SK-N-SH (cell line): ENCODE measurements at regions not wholly inside any gene's neighbourhood (a gene's known extent, or its start where the extent isn't known, plus 50 kb on each side); places are given as distances from the start of the nearest gene placed in this dataset.

Experiments
- CTCF ChIA-PET: fragments of 300-600, 350-600 bp; formaldehyde crosslinking; extraction: SDS; loops from one replicate; lab custom pipeline; 2021; lab: Yijun Ruan, JAX
- POLR2A ChIA-PET: fragments of 350-600 bp; sonication (Branson Sonifier 250); formaldehyde crosslinking; extraction: SDS; loops from one replicate; lab custom pipeline; 2020; ENCODE audit warnings: antibody characterized with exemption, inconsistent platforms; lab: Yijun Ruan, JAX
- DNase-seq: peaks from one replicate; pipeline ENCODE4 v3.0.0; 2012
- H2AFZ ChIP-seq: fragments of 200-600 bp; sonication (generic); 2 replicates; pipeline ENCODE4 v1.8.1; 2016; ENCODE audit warnings: antibody characterized with exemption, mild to moderate bottlenecking, low read depth
- H3F3A ChIP-seq: fragments of 200-600 bp; sonication (generic); replicated peaks from 2 replicates; pipeline ENCODE3; 2016; ENCODE audit warnings: antibody characterized with exemption, mild to moderate bottlenecking; ENCODE audit not compliant: insufficient read depth
- H3K27ac ChIP-seq, 2 experiments: fragments of 200-500 bp in 1 of 2; fragments of 200-600 bp in 1 of 2; sonication (Bioruptor generic) in 1 of 2; sonication (generic), shearing (Covaris generic) in 1 of 2; 2 replicates each; pipeline versions ENCODE4 v1.5.1 to v1.6.1; 2014 to 2016; ENCODE audit warnings: low read depth in 2 of 2, inconsistent platforms in 1 of 2, low read length in 1 of 2, mild to moderate bottlenecking in 1 of 2, mixed read lengths in 1 of 2
- H3K27me3 ChIP-seq: fragments of 200-600 bp; sonication (generic), shearing (Covaris generic); 2 replicates; pipeline ENCODE4 v1.6.1; 2016; ENCODE audit warnings: mixed run types; ENCODE audit not compliant: insufficient read depth
- H3K36me3 ChIP-seq, 2 experiments: fragments of 200-500 bp in 1 of 2; fragments of 200-600 bp in 1 of 2; sonication (Bioruptor generic) in 1 of 2; sonication (generic) in 1 of 2; replicated peaks in 1 of 2; 2 replicates each; pipeline versions ENCODE3 to v1.5.1; 2014 to 2016; ENCODE audit warnings: low read length in 1 of 2, mild to moderate bottlenecking in 1 of 2; ENCODE audit not compliant: insufficient read depth in 2 of 2, control insufficient read depth in 1 of 2
- H3K4me1 ChIP-seq, 2 experiments: fragments of 200-500 bp in 1 of 2; fragments of 200-600 bp in 1 of 2; sonication (Bioruptor generic) in 1 of 2; sonication (generic), shearing (Covaris generic) in 1 of 2; 2 replicates each; pipeline versions ENCODE4 v1.5.1 to v1.6.1; 2014 to 2016; ENCODE audit warnings: low read depth in 1 of 2, low read length in 1 of 2, mixed run types in 1 of 2; ENCODE audit not compliant: insufficient read depth in 2 of 2, control insufficient read depth in 1 of 2
- H3K4me2 ChIP-seq: fragments of 200-600 bp; sonication (generic), shearing (Covaris generic); 2 replicates; pipeline ENCODE4 v1.6.1; 2017; ENCODE audit warnings: mixed run types
- H3K4me3 ChIP-seq, 2 experiments: fragments of 200-500 bp in 1 of 2; fragments of 200-600 bp in 1 of 2; sonication (Bioruptor generic) in 1 of 2; sonication (generic), shearing (Covaris generic) in 1 of 2; 2 replicates each; pipeline versions ENCODE4 v1.5.1 to v1.8.1; 2014 to 2016; ENCODE audit warnings: low read depth in 2 of 2, inconsistent platforms in 1 of 2, low read length in 1 of 2, mild to moderate bottlenecking in 1 of 2, mixed read lengths in 1 of 2, moderate library complexity in 1 of 2
- H3K79me2 ChIP-seq: fragments of 200-600 bp; sonication (generic); 2 replicates; pipeline ENCODE4 v1.8.1; 2017; ENCODE audit warnings: mild to moderate bottlenecking; ENCODE audit not compliant: insufficient read depth
- H3K9ac ChIP-seq: fragments of 200-600 bp; sonication (generic); 2 replicates; pipeline ENCODE4 v1.6.1; 2017; ENCODE audit warnings: mixed run types
- H3K9me2 ChIP-seq: fragments of 200-600 bp; sonication (generic); 2 replicates; pipeline ENCODE4 v1.6.1; 2017; ENCODE audit warnings: mixed run types
- H3K9me3 ChIP-seq: fragments of 200-600 bp; sonication (generic); 2 replicates; pipeline ENCODE4 v1.6.1; 2017; ENCODE audit warnings: mixed run types, mild to moderate bottlenecking, moderate library complexity
- H4K20me1 ChIP-seq: fragments of 200-600 bp; sonication (generic); 2 replicates; pipeline ENCODE4 v1.6.1; 2017; ENCODE audit warnings: mild to moderate bottlenecking, mixed run types; ENCODE audit not compliant: insufficient read depth
- CHD2 ChIP-seq: fragments of 150-350 bp; IDR thresholded peaks from 2 replicates; pipeline ENCODE4 v1.6.1; 2018; ENCODE audit warnings: low read length; ENCODE audit not compliant: partially characterized antibody
- CTCF ChIP-seq: fragments of 200-600 bp; sonication (generic); IDR thresholded peaks from 2 replicates; pipeline ENCODE4 v1.6.1; 2017; ENCODE audit warnings: antibody characterized with exemption, mild to moderate bottlenecking, moderate library complexity
- ELF1 ChIP-seq: IDR thresholded peaks from 2 replicates; pipeline ENCODE4 v1.4.0; 2012
- EP300 ChIP-seq, 2 experiments: IDR thresholded peaks; 2 replicates each; pipeline versions ENCODE4 v1.4.0 to v1.6.1; 2012; ENCODE audit warnings: borderline replicate concordance in 1 of 2, low read depth in 1 of 2, low read length in 1 of 2
- EZH2phosphoT487 ChIP-seq: fragments of 200-600 bp; sonication (generic); IDR thresholded peaks from 2 replicates; pipeline ENCODE4 v1.6.1; 2017; ENCODE audit warnings: low read depth, mixed run types, mild to moderate bottlenecking, antibody characterized with exemption, moderate library complexity, borderline replicate concordance
- FOSL2 ChIP-seq: IDR thresholded peaks from 2 replicates; pipeline ENCODE4 v1.4.0; 2012; ENCODE audit warnings: low read depth, mild to moderate bottlenecking, moderate library complexity, borderline replicate concordance
- FOXJ3 ChIP-seq: sonication (generic); formaldehyde crosslinking; IDR thresholded peaks from 2 replicates; pipeline ENCODE4 v1.5.1; 2020; ENCODE audit warnings: mild to moderate bottlenecking, missing genetic modification reagents
- FOXM1 ChIP-seq: IDR thresholded peaks from 2 replicates; pipeline ENCODE4 v1.4.0; 2012; ENCODE audit warnings: low read depth, mild to moderate bottlenecking
- JUND ChIP-seq: IDR thresholded peaks from 2 replicates; pipeline ENCODE4 v1.4.0; 2012
- MAX ChIP-seq: IDR thresholded peaks from 2 replicates; pipeline ENCODE4 v1.4.0; 2012; ENCODE audit warnings: low read depth
- MEF2A ChIP-seq: IDR thresholded peaks from 2 replicates; pipeline ENCODE4 v1.4.0; 2012; ENCODE audit warnings: low read depth, borderline replicate concordance
- NFIC ChIP-seq: IDR thresholded peaks from 2 replicates; pipeline ENCODE4 v1.4.0; 2012; ENCODE audit warnings: borderline replicate concordance
- NRF1 ChIP-seq: IDR thresholded peaks from 2 replicates; pipeline ENCODE4 v1.6.1; 2012; ENCODE audit warnings: low read depth, mild to moderate bottlenecking, low read length
- PBX3 ChIP-seq: IDR thresholded peaks from 2 replicates; pipeline ENCODE4; 2012
- POLR2AphosphoS5 ChIP-seq: IDR thresholded peaks from 2 replicates; pipeline ENCODE4 v1.6.1; 2012; ENCODE audit warnings: low read depth, low read length
- RAD21 ChIP-seq: IDR thresholded peaks from 2 replicates; pipeline ENCODE4 v1.6.1; 2012; ENCODE audit warnings: mild to moderate bottlenecking, low read length
- RCOR1 ChIP-seq: fragments of 150-350 bp; IDR thresholded peaks from 2 replicates; pipeline ENCODE4 v1.6.1; 2017; ENCODE audit warnings: antibody characterized with exemption, low read length
- REST ChIP-seq: IDR thresholded peaks from 2 replicates; pipeline ENCODE4 v1.6.1; 2012; ENCODE audit warnings: mild to moderate bottlenecking, low read depth, low read length, moderate library complexity
- RFX5 ChIP-seq: IDR thresholded peaks from 2 replicates; pipeline ENCODE4 v1.6.1; 2012; ENCODE audit warnings: mild to moderate bottlenecking, improper control_type of control experiment, low read length
- RXRA ChIP-seq: IDR thresholded peaks from 2 replicates; pipeline ENCODE4 v1.4.0; 2012; ENCODE audit warnings: low read depth, mild to moderate bottlenecking, borderline replicate concordance
- SIN3A ChIP-seq: IDR thresholded peaks from 2 replicates; pipeline ENCODE4 v1.6.1; 2012; ENCODE audit warnings: low read depth, mild to moderate bottlenecking, low read length, moderate library complexity, borderline replicate concordance
- SMC3 ChIP-seq: IDR thresholded peaks from 2 replicates; pipeline ENCODE4 v1.6.1; 2012; ENCODE audit warnings: low read depth, low read length, improper control_type of control experiment
- TCF12 ChIP-seq: IDR thresholded peaks from 2 replicates; pipeline ENCODE4 v1.4.0; 2012
- TEAD4 ChIP-seq: IDR thresholded peaks from 2 replicates; pipeline ENCODE4 v1.4.0; 2012; ENCODE audit warnings: mild to moderate bottlenecking, borderline replicate concordance; ENCODE audit not compliant: insufficient read depth
- USF1 ChIP-seq: IDR thresholded peaks from 2 replicates; pipeline ENCODE4 v1.4.0; 2012; ENCODE audit warnings: low read depth, borderline replicate concordance
- USF2 ChIP-seq: fragments of 150-350 bp; IDR thresholded peaks from 2 replicates; pipeline ENCODE4 v1.6.1; 2017; ENCODE audit warnings: antibody characterized with exemption, low read length, low read depth, borderline replicate concordance
- YY1 ChIP-seq: IDR thresholded peaks from 2 replicates; pipeline ENCODE4 v1.4.0; 2012; ENCODE audit warnings: low read depth, mild to moderate bottlenecking
- WGBS: methylation state at CpG from one replicate; pipeline ENCODE4 v1.1.6; 2017; ENCODE audit warnings: low lambda C conversion rate; 5-methylcytosine and 5-hydroxymethylcytosine counted together

- Histone ChIP-seq H3K27me3 (no peaks in the 10 kb centered on the region), H3K4me3 (no peak overlapping the region), H3K27ac (no peak overlapping the region), H2AFZ (no peak overlapping the region), H3K9me3 (no peaks in the 10 kb centered on the region), H3F3A (no peaks in the 10 kb centered on the region), H4K20me1 (no peaks in the 10 kb centered on the region), H3K9ac (no peak overlapping the region), H3K79me2 (no peaks in the 10 kb centered on the region), H3K9me2 (no peaks in the 10 kb centered on the region), H3K4me2 (no peak overlapping the region), H3K4me1 (peaks cover 0 to 13% of the 10 kb centered on the region in 2 experiments; a peak in 2 of 4 replicates), H3K36me3 (no peaks in the 10 kb centered on the region)
- no peak for DNase-seq
- ChIA-PET CTCF (interaction anchor here (1.8 kb wide), 1 partner anchor 22 kb away, joined by 7 read pairs; no protein-coding TSS in a partner anchor), POLR2A (no interaction called here)
- 68% methylated on average over 6 of the region's 7 CpGs for WGBS
- TF ChIP-seq RXRA, result peak; percentile 61; the same call in 1 of the 2 replicates
- no peak for TF ChIP-seq REST
- peak; percentile 90 for TF ChIP-seq NFIC
- TF ChIP-seq MAX, result no peak; the same call in 1 of the 2 replicates
- TF ChIP-seq JUND, result peak; percentile 92
- no peak for TF ChIP-seq SIN3A
- TF ChIP-seq RCOR1, result no peak
- TF ChIP-seq USF2, result no peak
- TF ChIP-seq RAD21, result no peak
- peak in 1 of 2 experiments; percentile 60; a peak in 1 of 4 replicates for TF ChIP-seq EP300 (IDR thresholded peaks at IDR 0.05; ENCODE audit: borderline replicate concordance in 1 of 2, low read depth in 1 of 2, low read length in 1 of 2)
- peak; percentile 43; the same call in 1 of the 2 replicates for TF ChIP-seq PBX3
- TF ChIP-seq EZH2phosphoT487, result no peak
- no peak for TF ChIP-seq SMC3
- no peak for TF ChIP-seq USF1
- no peak for TF ChIP-seq NRF1
- TF ChIP-seq CTCF, result no peak
- peak; percentile 93 for TF ChIP-seq FOSL2
- peak; percentile 84 for TF ChIP-seq TCF12
- TF ChIP-seq YY1, result no peak
- TF ChIP-seq POLR2AphosphoS5, result no peak
- TF ChIP-seq CHD2, result no peak
- TF ChIP-seq MEF2A, result no peak
- no peak for TF ChIP-seq TEAD4
- TF ChIP-seq RFX5, result no peak
- no peak for TF ChIP-seq FOXJ3
- TF ChIP-seq FOXM1, result no peak
- TF ChIP-seq ELF1, result no peak
Observed at GRCh38 chr2:38462121-38462661, 85.1 kb upstream of the ATL2 start.
